ENCODE measurements at regions not wholly inside any gene's neighbourhood (a gene's known extent, or its start where the extent isn't known, plus 50 kb on each side); places are given as distances from the start of the nearest gene placed in this dataset.

DNA sequence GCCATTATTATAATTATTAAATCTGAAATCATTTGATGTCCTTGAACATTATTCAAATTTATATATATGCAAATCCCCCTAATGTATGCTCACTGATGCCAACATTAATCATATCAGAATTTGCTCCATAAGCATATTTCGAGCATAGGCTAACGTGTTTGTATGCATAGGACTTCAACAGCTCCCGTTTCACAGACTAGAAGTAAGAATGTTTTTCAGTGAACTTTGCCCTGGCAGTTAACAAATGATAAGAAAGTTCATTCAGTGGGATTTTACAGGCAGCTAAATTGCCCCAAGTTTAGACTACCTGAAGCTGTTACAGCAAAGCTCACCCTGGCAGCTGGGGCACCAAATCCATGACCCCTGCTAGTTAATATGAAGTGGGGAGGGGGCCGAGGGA is 272.0 kb downstream of the LNPK start:
- H3K79me2 ChIP-seq (ENCODE audit: control insufficient read depth in 1 of 2, insufficient read depth in 2 of 2, low read length in 2 of 2), result no peaks in the 10 kb centered on the region
- 90% methylated on average over 4 of the region's 4 CpGs; no CpG with 5 or more reads in 1 of the 2 experiments for WGBS, 2 experiments (ENCODE audit: extremely low coverage in 1 of 2, insufficient coverage in 1 of 2, insufficient read length in 1 of 2, insufficient replicate concordance in 2 of 2, low coverage in 1 of 2, low lambda C conversion rate in 2 of 2, missing lambda C conversion rate in 1 of 2)
- H3K4me1 ChIP-seq (replicated peaks in 1 of 4; ENCODE audit: control insufficient read depth in 3 of 4, insufficient read depth in 4 of 4, low read length in 3 of 4), result no peaks in the 10 kb centered on the region
- DNase-seq (ENCODE audit: low read depth in 1 of 2, low spot score in 2 of 2) (no peak), FAIRE-seq (no peak)
- no peak overlapping the region for H4K5ac ChIP-seq (ENCODE audit: insufficient read length, low read depth, low read length)
- no peak overlapping the region for H2AFZ ChIP-seq (ENCODE audit: low read length)
- no peak overlapping the region for H3K18ac ChIP-seq (ENCODE audit: extremely low read depth, low read length)
- no peaks in the 10 kb centered on the region; a peak in 1 of 7 replicates for H3K27me3 ChIP-seq (replicated peaks in 1 of 4; ENCODE audit: control insufficient read depth in 3 of 4, extremely low read depth in 1 of 4, insufficient read depth in 3 of 4, low read length in 3 of 4)
- H4K91ac ChIP-seq (replicated peaks; ENCODE audit: insufficient read length, low read length), result no peak overlapping the region
- no peak overlapping the region for H3K9ac ChIP-seq (replicated peaks in 1 of 4; ENCODE audit: extremely low read depth in 1 of 4, low read depth in 3 of 4, low read length in 3 of 4)
- H3K27ac ChIP-seq (ENCODE audit: low read depth, low read length), result no peak overlapping the region
- H3K4ac ChIP-seq (replicated peaks; ENCODE audit: insufficient read length, low read depth, low read length), result no peak overlapping the region
- H2AK5ac ChIP-seq (ENCODE audit: low read depth, low read length), result no peak overlapping the region
- H3K4me3 ChIP-seq (ENCODE audit: extremely low read depth in 1 of 4, insufficient read depth in 2 of 4, low read depth in 3 of 4, low read length in 4 of 4), result no peak overlapping the region
- POLR2A ChIA-PET (ENCODE audit: partially characterized antibody), result no interaction called here
- no peaks in the 10 kb centered on the region for H3K79me1 ChIP-seq (ENCODE audit: low read depth, low read length)
- H3K36me3 ChIP-seq (ENCODE audit: control insufficient read depth in 2 of 4, insufficient read depth in 4 of 4, low read length in 3 of 4), result no peaks in the 10 kb centered on the region
- H3K14ac ChIP-seq (ENCODE audit: insufficient read length), result no peak overlapping the region
- H2BK15ac ChIP-seq (ENCODE audit: low read length), result no peak overlapping the region
- H4K8ac ChIP-seq (ENCODE audit: extremely low read depth, insufficient read depth, low read length), result no peak overlapping the region
- CTCF ChIA-PET (ENCODE audit: partially characterized antibody), result interaction anchor here (0.9 to 1.4 kb wide), 2 partner anchors 17 to 218 kb away, joined by 3 to 5 read pairs; no protein-coding TSS in a partner anchor
- no peak overlapping the region for H3K56ac ChIP-seq (replicated peaks; ENCODE audit: insufficient read length, low read depth, low read length)
- no peak overlapping the region for H2BK120ac ChIP-seq (replicated peaks; ENCODE audit: low read depth, low read length)
- H3K23ac ChIP-seq (ENCODE audit: insufficient read length), result no peak overlapping the region
- no peak overlapping the region for H2BK12ac ChIP-seq (ENCODE audit: low read depth, low read length)
- H4K20me1 ChIP-seq (replicated peaks in 1 of 2; ENCODE audit: control insufficient read depth in 1 of 2, insufficient read depth in 2 of 2, low read length in 2 of 2), result no peaks in the 10 kb centered on the region
- H3K23me2 ChIP-seq (ENCODE audit: low read depth, low read length), result no peaks in the 10 kb centered on the region
- no peak overlapping the region for H3K4me2 ChIP-seq (ENCODE audit: insufficient read depth in 1 of 2, low read depth in 2 of 2, low read length in 2 of 2)
- no peak overlapping the region for H2BK5ac ChIP-seq (ENCODE audit: low read depth, low read length)
- H3K9me3 ChIP-seq (ENCODE audit: insufficient read depth in 2 of 2, low read depth in 1 of 2, low read length in 1 of 2), result no peaks in the 10 kb centered on the region
- H2BK20ac ChIP-seq (ENCODE audit: low read length), result no peak overlapping the region
- TF ChIP-seq POLR2A (IDR thresholded peaks at IDR 0.05; ENCODE audit: control extremely low read depth in 1 of 2, low read depth in 2 of 2, low read length in 2 of 2) (no peak), JUND (IDR thresholded peaks at IDR 0.05; ENCODE audit: low read length) (no peak), KDM1A (IDR thresholded peaks at IDR 0.05; ENCODE audit: borderline replicate concordance, low read length) (no peak), ZNF274 (IDR thresholded peaks at IDR 0.05; ENCODE audit: borderline replicate concordance, extremely low read depth, low read length) (no peak), HDAC2 (IDR thresholded peaks at IDR 0.05; ENCODE audit: borderline replicate concordance in 1 of 2, low read depth in 2 of 2, low read length in 2 of 2) (no peak), YY1 (IDR thresholded peaks at IDR 0.05; ENCODE audit: low read depth, low read length) (no peak), BCL11A (IDR thresholded peaks at IDR 0.05; ENCODE audit: low read depth in 2 of 2, low read length in 2 of 2) (no peak), NRF1 (IDR thresholded peaks at IDR 0.05; ENCODE audit: low read depth, low read length) (no peak), CBX5 (IDR thresholded peaks at IDR 0.05; ENCODE audit: low read depth, low read length) (no peak), MAX (IDR thresholded peaks at IDR 0.05) (no peak), TAF7 (optimal IDR thresholded peaks at IDR 0.05; ENCODE audit: borderline replicate concordance, low read depth, low read length) (no peak), KDM5A (IDR thresholded peaks at IDR 0.05; ENCODE audit: low read length) (no peak), RFX5 (IDR thresholded peaks at IDR 0.05; ENCODE audit: borderline replicate concordance, low read depth, low read length) (no peak), SIN3A (conservative IDR thresholded peaks at IDR 0.05 in 1 of 2, IDR thresholded peaks at IDR 0.05 in 1 of 2; ENCODE audit: low read depth in 1 of 2, low read length in 2 of 2) (no peak), TCF12 (IDR thresholded peaks at IDR 0.05; ENCODE audit: low read depth, low read length) (no peak)

Measured in H1 (cell line).